ENCODE measurements at regions not wholly inside any gene's neighbourhood (a gene's known extent, or its start where the extent isn't known, plus 50 kb on each side); places are given as distances from the start of the nearest gene placed in this dataset.

DNA sequence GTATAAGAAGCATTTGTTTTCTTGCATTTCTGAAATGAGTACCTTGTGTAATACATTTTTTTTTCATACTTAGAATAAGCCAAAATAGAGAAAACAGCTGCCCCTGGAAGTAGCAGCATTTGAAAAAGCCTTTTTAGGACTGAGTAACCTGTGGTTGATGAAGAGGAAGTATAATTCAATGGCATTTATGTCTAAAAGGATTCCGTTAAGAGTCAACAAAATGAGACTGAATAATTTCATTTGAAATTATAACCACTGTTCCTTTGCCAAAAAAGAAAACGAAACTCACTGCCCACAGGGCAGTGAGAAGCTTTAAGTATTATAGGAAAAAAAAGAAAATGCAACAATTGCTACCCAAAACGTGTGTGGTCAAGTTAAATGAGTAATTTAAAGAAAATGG is 705.6 kb upstream of the PHF14 start:
- ATAC-seq (no peak), DNase-seq (no peak)
- H3K27ac ChIP-seq: no peak overlapping the region
- peaks cover 12% of the 10 kb centered on the region for H3K4me1 ChIP-seq
- no peaks in the 10 kb centered on the region for H3K27me3 ChIP-seq (ENCODE audit: low read depth)
- no peaks in the 10 kb centered on the region for H3K9me3 ChIP-seq
- TF ChIP-seq, protein P1, sequence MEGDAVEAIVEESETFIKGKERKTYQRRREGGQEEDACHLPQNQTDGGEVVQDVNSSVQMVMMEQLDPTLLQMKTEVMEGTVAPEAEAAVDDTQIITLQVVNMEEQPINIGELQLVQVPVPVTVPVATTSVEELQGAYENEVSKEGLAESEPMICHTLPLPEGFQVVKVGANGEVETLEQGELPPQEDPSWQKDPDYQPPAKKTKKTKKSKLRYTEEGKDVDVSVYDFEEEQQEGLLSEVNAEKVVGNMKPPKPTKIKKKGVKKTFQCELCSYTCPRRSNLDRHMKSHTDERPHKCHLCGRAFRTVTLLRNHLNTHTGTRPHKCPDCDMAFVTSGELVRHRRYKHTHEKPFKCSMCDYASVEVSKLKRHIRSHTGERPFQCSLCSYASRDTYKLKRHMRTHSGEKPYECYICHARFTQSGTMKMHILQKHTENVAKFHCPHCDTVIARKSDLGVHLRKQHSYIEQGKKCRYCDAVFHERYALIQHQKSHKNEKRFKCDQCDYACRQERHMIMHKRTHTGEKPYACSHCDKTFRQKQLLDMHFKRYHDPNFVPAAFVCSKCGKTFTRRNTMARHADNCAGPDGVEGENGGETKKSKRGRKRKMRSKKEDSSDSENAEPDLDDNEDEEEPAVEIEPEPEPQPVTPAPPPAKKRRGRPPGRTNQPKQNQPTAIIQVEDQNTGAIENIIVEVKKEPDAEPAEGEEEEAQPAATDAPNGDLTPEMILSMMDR (IDR thresholded peaks at IDR 0.05): no peak
- H3K4me3 ChIP-seq: no peak overlapping the region
- H3K36me3 ChIP-seq: no peaks in the 10 kb centered on the region
- intact Hi-C loops (cut with DNase I): no loop called here

- no peak for ATAC-seq
- no peaks in the 10 kb centered on the region for H3K9me3 ChIP-seq
- no peaks in the 10 kb centered on the region for H3K4me1 ChIP-seq
- no peaks in the 10 kb centered on the region for H3K27me3 ChIP-seq (ENCODE audit: low read depth)
- TF ChIP-seq, protein P1 (IDR thresholded peaks at IDR 0.05): no peak
- no peaks in the 10 kb centered on the region for H3K36me3 ChIP-seq
- no peak for DNase-seq
- no peak overlapping the region for H3K27ac ChIP-seq
- intact Hi-C loops (cut with DNase I): no loop called here
- H3K4me3 ChIP-seq: no peak overlapping the region
Measured at GRCh38 chr7:10282909-10283308, 690.8 kb upstream of the PHF14 start.

- no peak overlapping the region for H3K27ac ChIP-seq
- DNase-seq (no peak), ATAC-seq (no peak)
- no peaks in the 10 kb centered on the region for H3K9me3 ChIP-seq
- H3K36me3 ChIP-seq: no peaks in the 10 kb centered on the region
- H3K4me3 ChIP-seq: no peak overlapping the region
- no peaks in the 10 kb centered on the region for H3K27me3 ChIP-seq (ENCODE audit: low read depth)
- TF ChIP-seq, protein P1 (IDR thresholded peaks at IDR 0.05): no peak
- intact Hi-C loops (cut with DNase I): no loop called here
- H3K4me1 ChIP-seq: no peaks in the 10 kb centered on the region
Measured at GRCh38 chr7:10284001-10284400, 689.7 kb upstream of the PHF14 start.

DNA sequence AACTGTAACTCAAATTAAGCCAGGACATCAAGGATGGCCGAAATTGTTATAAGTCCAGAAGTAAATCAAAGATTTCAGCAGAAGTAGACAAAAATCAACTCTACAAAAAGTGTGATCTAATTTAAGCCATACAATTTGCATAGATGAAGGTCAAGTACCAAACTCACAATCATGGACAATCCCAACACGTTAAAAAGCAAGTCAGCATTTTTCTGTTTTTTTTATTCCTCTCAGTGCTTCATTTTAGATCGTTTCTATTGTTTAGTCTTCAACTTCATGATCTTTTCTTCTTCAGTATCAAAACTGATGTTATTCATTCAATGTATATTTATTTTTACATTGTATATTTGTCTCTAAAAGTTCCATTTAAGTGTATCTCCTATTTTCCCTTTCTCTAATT is 674.3 kb upstream of the PHF14 start:
- no peaks in the 10 kb centered on the region for H3K36me3 ChIP-seq
- TF ChIP-seq, protein P1 (IDR thresholded peaks at IDR 0.05): no peak
- ATAC-seq: no peak
- no peak overlapping the region for H3K27ac ChIP-seq
- intact Hi-C loops (cut with DNase I): no loop called here
- no peaks in the 10 kb centered on the region for H3K9me3 ChIP-seq
- H3K4me3 ChIP-seq: no peak overlapping the region
- H3K4me1 ChIP-seq: no peaks in the 10 kb centered on the region
- no peaks in the 10 kb centered on the region for H3K27me3 ChIP-seq (ENCODE audit: low read depth)
- no peak for DNase-seq

GRCh38 chr7:10300577-10300976 is 673.1 kb upstream of the PHF14 start:
- ATAC-seq: no peak
- no peak for DNase-seq
- no peak overlapping the region for H3K4me3 ChIP-seq
- no peak overlapping the region for H3K27ac ChIP-seq
- no peaks in the 10 kb centered on the region for H3K4me1 ChIP-seq
- H3K27me3 ChIP-seq (ENCODE audit: low read depth): no peaks in the 10 kb centered on the region
- TF ChIP-seq, protein P1 (IDR thresholded peaks at IDR 0.05): no peak
- intact Hi-C loops (cut with DNase I): no loop called here
- no peaks in the 10 kb centered on the region for H3K9me3 ChIP-seq
- no peaks in the 10 kb centered on the region for H3K36me3 ChIP-seq

DNA sequence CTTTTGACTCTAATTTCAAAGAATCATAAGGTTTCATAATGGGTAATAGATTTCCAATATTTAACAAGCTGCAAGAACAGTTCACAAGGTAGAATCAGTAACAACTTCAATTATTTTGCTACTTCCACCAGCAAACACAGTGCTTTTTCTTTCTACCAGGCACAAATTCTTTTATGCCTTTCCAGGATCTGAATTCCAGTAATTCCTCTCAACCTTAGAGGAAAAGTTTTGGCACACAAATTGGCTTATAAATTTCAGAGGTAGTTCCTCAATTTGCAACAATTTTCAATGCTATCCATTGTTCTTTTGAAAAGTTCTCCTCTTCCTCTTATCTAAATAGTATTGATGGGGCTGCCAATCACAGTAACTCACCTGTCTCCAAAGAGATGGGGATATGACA is 665.4 kb upstream of the PHF14 start:
- no peaks in the 10 kb centered on the region for H3K9me3 ChIP-seq
- TF ChIP-seq, protein P1 (IDR thresholded peaks at IDR 0.05): no peak
- no peak overlapping the region for H3K27ac ChIP-seq
- H3K27me3 ChIP-seq (ENCODE audit: low read depth): no peaks in the 10 kb centered on the region
- intact Hi-C loops (cut with DNase I): no loop called here
- DNase-seq (no peak), ATAC-seq (no peak)
- H3K36me3 ChIP-seq: no peaks in the 10 kb centered on the region
- H3K4me3 ChIP-seq: no peak overlapping the region
- H3K4me1 ChIP-seq: no peaks in the 10 kb centered on the region

Data from lower lobe of right lung (tissue), 2 donors.